ENCODE measurements at regions not wholly inside any gene's neighbourhood (a gene's known extent, or its start where the extent isn't known, plus 50 kb on each side); places are given as distances from the start of the nearest gene placed in this dataset.

DNA sequence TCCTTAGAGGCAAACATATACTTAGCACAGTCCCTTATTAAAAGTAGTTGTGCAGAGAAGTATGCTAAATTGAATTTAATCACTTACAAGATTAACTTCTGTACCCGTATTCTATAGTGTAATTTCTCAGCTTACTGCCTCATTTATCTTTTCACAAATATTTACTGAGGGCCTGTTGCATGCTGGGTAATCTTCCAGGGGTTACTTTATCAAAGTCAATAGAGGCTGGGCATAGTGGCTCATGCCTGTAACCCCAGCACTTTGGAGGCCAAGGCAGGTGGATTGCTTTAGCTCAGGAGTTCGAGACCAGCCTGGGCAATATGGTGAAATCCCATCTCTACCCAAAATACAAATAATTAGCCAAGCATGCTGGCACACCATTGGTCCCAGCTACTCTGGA lies 111.7 kb upstream of the RAB27B start:
- DNase-seq (ENCODE audit: extremely low read depth in 1 of 2, low read depth in 1 of 2): no peak

DNA sequence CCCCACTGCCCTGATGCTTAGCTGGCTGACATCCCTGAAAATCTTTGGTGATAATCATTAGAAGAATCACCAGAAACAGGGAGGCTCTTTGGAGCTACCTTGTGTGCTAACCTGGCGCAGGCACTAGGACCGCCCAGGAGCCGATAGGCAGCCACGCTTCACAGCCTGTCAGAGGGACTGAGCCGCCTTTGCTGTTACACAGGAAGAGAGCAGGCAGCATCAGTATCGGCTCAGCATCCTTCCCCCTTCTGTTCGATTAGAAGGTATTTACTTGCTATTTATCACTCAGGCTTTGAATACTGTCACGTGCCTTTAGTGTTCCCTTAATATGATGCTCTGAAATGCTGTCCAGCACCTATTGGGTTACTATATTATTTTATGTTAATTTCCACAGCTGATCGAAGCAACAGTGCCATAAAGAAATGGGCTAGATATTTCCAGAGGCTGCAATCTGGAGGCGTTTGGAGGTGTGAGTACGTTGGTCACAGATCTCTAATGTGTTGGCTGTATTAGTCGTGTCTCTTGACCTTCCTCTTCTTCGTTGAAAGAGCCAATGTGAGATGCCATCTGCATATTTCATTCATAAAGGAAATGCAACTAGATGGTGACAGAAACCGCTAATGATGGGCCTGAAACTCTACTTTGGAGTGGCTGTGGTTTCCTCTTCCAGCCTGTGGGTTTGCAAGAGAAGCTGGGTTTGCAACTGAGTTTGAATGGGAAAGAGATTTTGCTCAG lies 110.4 kb upstream of the RAB27B start:
- peak in 1 of 2 donors; percentile 10 for DNase-seq (ENCODE audit: extremely low read depth in 1 of 2, low read depth in 1 of 2)

DNA sequence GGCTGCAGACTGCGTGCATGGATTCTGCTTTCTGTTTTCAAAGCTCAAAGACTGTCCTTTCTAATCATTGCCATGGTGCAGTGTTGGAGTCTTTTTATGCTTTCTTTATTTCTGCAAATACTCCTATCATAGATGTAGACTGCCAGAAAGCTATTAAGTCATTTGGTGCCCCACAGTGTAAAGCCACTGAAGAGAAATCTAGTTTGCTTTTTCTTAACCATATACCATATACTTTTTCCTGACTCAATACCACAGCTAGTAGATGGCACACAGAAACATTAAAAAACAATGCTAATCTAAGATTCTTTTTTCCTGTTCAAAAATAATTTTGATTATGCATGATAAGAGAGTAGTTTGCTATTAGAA lies 109.9 kb upstream of the RAB27B start:
- no peak for DNase-seq (ENCODE audit: extremely low read depth in 1 of 2, low read depth in 1 of 2)

DNA sequence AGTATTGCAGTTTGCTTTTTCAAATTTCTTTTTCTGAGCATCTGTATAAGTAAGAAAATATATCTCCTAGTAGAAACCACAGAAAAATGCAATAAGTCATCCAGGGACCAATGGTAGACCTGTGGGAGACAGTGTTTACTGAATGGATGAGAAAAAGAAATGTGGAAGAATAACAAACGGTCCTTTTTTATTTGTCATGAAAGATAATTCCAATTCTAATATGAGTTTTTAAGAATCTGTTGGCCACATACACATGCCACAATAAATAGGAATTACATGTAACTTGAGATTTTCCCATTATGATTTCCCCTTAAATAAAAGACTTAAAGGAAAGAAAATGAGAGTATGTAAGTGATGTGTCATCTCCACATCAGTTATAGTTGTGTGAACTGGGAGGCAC lies 107.7 kb upstream of the RAB27B start:
- DNase-seq (ENCODE audit: extremely low read depth in 1 of 2, low read depth in 1 of 2): no peak

DNA sequence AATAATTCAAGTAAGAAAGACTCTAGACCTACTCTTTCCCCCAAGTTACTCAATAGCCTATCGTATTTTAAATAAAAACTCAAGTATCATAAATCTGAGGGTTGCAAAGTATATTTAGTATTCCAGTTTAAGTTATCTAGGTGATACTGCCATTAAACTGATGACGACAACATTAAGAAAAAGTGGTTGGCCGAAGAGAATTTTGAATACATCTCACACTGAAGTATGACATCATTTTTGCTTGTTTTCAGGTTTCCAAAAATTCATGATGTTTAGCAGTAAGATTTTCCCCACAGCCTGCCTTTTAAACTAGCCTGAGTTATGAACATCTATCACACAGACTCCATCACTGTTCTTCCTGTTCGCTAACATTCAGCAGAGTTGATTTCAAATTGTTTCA lies 102.1 kb upstream of the RAB27B start:
- no peak for DNase-seq (ENCODE audit: extremely low read depth in 1 of 2, low read depth in 1 of 2)

DNA sequence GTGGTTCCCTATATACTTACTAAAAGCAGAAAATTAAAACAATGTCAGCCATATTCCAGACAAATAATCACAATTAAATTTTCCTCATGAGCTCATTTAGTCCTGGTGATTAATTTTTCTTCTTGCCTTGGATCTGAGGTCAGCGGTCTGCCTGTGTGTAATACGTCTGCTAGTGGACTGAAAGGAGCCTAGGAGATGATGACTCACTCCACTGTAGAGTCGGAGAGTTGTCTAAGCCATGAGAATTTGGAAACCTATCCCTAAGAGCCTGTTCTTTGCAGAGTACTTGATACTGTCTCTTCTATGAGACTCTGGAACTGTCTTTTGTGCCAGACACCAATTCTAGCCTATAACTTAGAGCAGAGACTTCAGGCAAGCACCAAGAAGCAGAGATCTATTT lies 94.2 kb upstream of the RAB27B start:
- no peak for DNase-seq (ENCODE audit: extremely low read depth in 1 of 2, low read depth in 1 of 2)

DNA sequence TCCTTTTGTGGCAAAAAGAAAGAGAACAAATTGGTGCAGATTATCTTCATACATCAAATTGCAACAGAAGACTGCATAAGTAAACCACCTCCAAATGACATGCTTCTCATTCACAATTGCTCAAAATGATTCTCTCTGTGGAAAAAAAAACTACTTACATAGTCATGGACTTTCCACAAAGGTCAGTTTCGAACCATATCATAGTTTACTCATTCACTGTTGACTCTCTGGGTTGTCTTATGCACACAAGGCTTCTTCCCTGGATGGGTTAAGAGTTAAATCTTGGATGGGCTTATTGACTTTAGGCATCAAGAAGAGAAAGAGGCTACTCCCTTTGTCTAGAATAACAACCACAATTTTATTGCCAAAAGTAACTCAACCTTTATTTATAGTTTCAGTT lies 91.3 kb upstream of the RAB27B start:
- DNase-seq (ENCODE audit: extremely low read depth in 1 of 2, low read depth in 1 of 2): no peak

DNA sequence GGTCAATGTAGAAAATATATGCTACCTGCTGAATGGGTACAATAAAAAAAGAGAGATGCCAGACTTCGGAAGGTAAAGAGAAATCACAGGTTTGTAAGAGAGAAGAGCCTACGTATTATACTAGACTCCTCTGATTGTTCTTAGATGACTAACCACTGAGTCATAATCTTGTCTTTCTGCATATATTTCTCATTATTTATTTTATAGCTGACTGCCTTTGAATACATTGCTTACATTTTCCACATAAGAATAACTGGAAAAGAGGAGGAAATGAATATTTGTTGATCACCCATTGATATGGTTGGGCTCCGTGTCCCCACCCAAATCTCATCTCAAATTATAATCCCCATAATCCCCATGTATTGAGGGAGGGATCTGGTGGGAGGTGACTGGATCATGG lies 90.3 kb upstream of the RAB27B start:
- DNase-seq (ENCODE audit: extremely low read depth in 1 of 2, low read depth in 1 of 2): no peak

DNA sequence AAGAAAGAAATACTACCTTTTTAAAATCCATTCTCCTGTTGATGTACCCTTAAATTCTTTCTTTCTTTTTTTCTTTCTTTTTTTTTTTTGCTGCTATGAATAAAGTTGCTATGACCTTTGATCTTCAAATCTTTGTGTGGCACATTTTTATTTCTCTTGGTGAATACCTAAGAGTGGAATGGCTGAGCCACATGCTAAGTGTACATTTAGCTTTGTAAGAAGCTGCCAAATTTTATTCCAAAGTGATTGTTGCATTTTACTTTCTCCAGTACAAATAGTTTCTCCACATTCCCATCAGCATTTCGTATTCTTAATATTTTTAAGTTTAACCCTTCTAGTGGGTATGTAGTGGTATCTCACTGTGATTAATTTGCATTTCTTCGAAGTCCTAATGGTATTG lies 88.8 kb upstream of the RAB27B start:
- DNase-seq (ENCODE audit: extremely low read depth in 1 of 2, low read depth in 1 of 2): no peak

DNA sequence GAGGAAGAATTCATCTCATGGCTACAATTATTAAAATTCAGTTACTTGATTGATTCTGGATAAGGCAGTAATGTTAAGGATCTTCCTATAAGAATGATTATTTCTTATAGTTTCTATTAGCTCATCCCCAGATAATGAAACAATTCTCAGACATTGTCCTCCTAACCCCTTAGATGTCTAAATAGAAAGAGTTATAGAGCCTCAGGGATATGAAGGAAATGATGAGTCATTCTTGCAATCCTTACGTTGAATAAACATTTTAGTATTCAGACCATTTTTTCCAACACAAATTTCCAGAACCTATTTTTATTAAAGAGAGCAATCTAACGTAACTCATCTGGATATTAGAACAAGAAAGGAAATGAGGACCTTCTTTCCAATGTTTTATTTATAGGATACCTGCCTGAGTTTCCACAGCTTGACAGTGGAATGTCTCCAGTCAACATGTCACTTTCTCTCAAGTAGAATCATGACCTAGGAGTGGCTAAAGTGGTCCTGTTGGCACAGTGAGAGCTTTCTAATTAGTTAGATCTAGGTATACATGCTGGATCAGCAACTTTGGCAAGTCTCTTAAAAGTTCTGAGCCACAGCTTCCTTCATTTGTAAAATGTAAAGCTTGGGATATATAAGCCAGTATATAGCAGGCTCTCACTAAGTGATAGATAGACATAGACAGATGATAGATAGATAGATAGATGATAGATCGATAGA lies 88.0 kb upstream of the RAB27B start:
- no peak for DNase-seq (ENCODE audit: extremely low read depth in 1 of 2, low read depth in 1 of 2)

DNA sequence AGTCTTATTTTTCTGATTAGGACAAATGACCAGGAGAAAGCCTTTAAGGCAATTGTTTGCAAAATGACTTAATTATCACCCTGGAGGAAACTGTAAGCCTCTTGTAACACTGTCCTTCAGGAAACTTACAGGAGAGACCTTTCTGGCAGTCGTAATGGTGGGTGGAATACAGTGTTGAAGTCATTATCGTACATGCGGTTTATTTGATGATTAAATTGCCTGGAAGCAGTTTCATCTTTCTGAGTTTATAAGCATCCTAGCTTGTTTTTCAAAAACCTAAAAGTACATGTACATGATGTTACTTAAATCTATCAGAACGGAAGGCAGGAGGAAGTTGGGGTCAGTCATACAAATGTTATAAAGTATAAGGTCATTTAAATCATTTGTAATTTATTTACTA lies 86.2 kb upstream of the RAB27B start:
- DNase-seq (ENCODE audit: extremely low read depth in 1 of 2, low read depth in 1 of 2): no peak

DNA sequence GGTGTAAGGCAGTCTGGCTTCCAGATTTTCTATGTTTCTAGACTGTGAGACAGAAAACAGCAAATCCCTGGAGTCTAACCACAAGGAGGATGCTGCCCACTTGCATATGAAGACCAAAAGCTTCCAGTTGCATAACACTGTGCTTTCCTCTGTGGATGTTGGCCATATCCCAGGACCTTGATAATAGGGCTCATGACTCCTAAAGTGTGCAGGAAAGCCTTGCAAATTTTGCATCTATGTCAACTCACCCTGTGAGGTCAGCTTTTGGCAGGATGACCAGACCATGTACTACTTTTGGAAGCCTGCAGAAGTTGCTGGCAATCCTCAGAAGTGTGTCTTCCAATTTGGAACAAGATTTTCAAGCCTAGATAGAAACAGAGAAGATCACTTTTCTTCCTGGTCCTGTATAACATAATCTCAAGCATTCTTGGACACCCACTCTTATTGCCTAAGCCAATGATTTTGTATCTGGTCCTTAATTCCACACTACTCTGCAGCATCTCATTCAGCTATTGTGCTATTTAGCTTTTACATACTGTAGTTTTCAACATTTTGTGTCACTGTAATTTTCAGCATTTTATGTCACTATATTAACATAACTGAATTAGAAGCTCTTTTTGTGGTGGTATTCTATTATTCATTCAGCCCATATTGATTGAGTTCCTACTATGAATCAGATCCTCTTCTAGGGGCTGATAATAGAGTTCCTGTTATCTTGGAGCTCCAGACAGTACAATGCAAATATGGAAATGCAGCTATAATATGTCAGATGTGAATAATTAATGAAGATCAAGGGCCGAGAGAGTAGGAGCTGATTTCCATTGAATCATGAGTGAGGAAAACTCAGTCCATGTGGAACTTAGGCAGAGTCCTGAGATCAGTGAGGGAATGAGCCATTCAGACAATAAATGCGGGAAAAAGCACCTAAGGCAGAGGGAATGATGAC lies 85.3 kb upstream of the RAB27B start:
- no peak for DNase-seq (ENCODE audit: extremely low read depth in 1 of 2, low read depth in 1 of 2)

DNA sequence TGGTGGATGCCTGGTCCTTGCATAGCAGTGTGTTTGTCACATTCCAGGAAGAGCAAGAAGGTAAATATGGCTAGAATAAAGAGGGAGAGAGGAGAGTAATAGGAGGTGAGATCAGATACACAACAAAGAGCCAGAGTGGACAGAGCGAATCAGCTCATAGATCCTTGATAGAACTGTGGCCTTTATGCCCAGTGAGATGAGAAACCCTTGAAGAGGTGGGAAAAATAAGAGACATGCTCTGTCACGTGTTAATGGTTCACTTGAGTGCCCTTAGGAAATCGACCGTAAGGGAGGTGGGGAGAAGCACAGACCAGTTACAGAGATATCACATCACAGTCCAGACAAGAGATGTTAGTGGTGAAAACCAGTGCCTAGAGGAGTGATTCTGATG lies 84.7 kb upstream of the RAB27B start:
- no peak for DNase-seq (ENCODE audit: extremely low read depth in 1 of 2, low read depth in 1 of 2)

DNA sequence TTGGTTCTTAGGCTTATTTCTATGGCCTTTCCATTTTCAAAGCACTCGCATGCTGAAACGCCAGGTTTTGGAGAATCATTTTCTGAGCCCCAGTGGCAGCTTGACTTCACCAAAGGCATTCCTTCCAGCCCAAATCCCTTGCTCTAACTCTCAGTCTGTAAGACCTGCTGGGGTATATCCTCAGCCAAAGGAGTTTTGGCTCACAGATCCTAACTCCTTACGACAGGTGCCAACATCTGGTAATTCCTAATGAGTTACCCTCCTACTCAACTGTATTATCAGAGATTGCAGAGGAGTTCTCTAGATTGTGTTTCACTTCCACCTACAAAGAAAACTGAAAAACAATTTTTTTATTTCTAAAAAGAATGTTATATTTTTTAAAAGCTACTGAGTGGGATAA lies 79.0 kb upstream of the RAB27B start:
- no peak for DNase-seq (ENCODE audit: extremely low read depth in 1 of 2, low read depth in 1 of 2)

DNA sequence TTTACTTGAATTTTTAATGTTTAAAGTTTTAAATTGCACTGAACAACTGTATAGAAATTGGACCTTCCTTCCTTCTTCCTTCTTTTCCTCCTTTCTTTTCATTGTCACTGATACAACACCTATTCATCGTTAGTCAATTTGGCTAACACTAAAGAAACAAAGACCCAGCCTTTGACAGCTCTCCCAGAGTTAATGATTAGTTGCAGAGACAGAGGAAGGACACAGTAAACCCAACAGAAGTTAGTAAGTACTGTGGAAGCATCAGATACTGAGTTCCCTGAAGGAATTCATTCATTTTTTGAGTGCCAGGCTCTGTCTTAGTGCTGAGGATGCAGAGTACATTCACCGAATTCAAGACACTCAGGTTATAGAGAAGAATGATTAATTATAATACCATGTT lies 77.9 kb upstream of the RAB27B start:
- DNase-seq (ENCODE audit: extremely low read depth in 1 of 2, low read depth in 1 of 2): no peak

DNA sequence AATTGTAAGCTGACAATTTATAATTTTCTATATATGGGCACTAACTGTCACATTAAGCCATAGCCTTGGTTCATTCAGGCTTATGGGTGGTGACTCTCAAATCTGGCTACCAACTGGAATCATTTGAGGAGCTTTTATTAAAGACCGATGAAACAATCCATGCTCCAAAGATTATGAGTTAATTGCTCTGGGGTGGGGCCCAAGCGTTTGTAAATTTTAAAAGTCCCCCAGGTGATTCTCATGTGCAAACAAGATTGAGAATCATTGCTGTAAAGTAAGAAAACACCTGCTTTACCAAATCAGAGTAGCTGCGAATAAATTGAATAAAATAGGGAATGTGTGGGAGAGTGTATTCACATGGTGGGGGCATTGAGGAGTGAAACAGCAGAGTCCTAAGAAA lies 76.1 kb upstream of the RAB27B start:
- DNase-seq (ENCODE audit: extremely low read depth in 1 of 2, low read depth in 1 of 2): no peak

DNA sequence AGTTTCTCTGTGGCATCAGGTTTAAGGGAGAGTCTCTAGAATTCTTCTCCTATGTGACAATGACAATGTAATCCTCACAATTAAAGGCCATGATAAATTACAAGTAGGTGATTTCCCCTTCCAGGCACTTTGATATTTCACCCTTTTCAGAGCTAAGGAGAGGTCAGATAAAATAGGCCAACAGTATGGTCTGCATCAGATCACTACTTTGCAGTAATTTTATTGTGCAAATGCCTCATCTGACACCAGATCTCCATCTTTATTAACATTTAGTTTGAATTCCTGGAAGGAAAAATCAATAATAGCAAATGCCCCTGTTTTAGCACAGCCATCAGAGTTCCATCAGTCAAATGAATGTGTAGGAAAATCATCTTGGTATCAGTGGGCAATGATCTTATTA lies 72.8 kb upstream of the RAB27B start:
- no peak for DNase-seq (ENCODE audit: extremely low read depth in 1 of 2, low read depth in 1 of 2)

DNA sequence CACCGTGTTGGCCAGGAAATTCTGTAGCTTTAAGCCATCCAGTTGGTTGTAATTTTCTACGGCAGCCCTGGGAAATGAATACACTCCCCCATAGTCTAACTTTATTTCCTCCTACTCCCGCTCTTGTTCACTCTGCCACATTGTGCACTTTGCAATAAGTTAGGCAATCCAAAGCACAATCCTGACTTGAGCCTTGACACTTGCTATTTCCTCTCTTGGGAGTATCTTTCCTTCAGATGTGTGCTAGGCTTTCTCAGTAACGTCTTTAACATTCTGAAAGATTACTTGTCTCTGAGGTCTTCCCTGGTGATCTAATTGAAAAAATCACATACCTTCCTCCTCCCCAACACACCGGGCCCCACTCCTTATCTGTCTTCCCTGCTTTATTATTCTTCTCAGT lies 65.9 kb upstream of the RAB27B start:
- no peak for DNase-seq (ENCODE audit: extremely low read depth in 1 of 2, low read depth in 1 of 2)

DNA sequence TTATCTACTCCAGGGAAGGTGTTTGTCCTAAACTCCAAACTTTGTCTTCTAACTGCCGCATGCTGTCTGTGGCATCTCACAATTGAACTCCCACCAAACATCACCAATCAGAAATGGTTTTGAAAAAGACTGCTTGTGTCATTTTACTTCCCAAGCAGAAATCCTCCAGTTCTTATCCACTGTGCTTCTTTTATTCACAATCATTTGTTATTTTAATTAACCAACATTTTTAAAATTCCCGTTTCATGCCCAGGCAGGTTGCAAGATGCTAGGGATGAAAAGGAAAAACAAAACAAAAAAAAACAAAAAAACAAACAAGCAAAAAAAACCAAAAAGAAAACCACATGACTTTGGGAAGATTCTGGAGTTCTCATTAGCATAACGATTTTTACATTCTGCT lies 63.5 kb upstream of the RAB27B start:
- no peak for DNase-seq (ENCODE audit: extremely low read depth in 1 of 2, low read depth in 1 of 2)

DNA sequence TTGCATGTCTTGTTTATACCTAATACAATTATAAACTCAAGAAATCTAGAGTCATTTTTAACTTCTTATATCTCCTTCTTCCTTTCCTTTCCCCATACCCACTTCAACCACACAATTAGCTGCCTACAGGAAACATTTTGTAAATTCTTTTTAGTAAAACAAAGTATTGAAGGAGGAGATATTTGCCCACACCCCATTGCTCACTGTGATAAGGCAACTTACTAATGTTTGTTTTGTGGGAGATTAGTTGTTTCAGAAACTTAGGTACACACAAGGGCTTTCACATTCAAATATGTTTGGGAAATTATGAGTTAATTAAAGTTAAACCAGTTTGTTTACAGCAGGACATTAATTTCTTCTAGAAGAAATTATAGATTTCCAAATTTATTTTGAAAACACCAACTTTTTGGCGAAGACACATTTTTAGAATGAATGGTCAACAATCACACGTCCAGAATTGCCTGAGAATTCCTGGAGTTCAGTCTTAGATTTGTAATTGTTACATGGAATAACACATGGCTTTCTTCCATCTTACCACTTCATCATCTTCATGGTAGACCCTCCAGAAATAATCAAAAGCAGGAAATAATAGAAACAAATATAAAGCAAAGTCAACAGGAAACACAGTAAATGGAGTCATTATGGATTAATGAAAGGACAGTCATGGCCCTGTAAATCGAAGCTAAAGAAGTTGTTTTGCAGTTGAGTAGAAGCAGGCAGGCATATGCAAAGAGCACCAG lies 62.5 kb upstream of the RAB27B start:
- no peak for DNase-seq (ENCODE audit: extremely low read depth in 1 of 2, low read depth in 1 of 2)

DNA sequence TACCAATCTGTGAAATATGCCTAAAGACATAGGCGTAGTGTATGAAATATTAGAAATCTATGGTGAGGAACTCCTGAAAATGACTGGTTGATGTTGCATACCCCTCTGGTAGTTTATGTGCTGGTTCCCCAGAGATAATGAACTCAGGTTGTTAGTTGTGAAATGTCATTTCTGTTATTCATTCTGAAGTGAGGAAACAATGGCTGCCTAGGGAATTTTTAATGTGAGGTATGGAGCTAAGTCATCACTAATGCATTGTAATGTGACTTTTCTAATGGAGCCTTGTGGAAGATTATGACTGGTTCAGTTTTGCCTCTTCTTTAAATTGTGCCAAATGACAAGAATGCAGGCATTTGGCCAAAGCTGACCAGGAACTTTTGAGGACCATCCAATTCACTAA lies 61.6 kb upstream of the RAB27B start:
- no peak for DNase-seq (ENCODE audit: extremely low read depth in 1 of 2, low read depth in 1 of 2)
